Endothelial cell of umbilical vein (primary cell): ENCODE measurements at regions not wholly inside any gene's neighbourhood (a gene's known extent, or its start where the extent isn't known, plus 50 kb on each side); places are given as distances from the start of the nearest gene placed in this dataset.

Experiments used
- BruUV-seq: library from RNA; stranded (reverse); fragments of 400-500 nt; replicated peaks from 2 replicates; lab custom pipeline; 2021; lab: Mats Ljungman, UMichigan
- CTCF ChIA-PET: fragments of 300-600, 350-600 bp; sonication (Branson Sonifier 250); formaldehyde crosslinking; loops from one replicate; lab custom pipeline; 2021; ENCODE audit warnings: antibody characterized with exemption, inconsistent platforms; lab: Charles Lee
- POLR2A ChIA-PET: fragments of 300-600, 350-600 bp; sonication (Branson Sonifier 250); formaldehyde crosslinking; loops from one replicate; lab custom pipeline; 2021; ENCODE audit warnings: antibody characterized with exemption, inconsistent platforms; lab: Charles Lee
- DNase-seq: peaks from one replicate; pipeline ENCODE4 v3.0.0-alpha.2; 2011; ENCODE audit warnings: low read depth, low spot score
- FAIRE-seq: peaks from 2 replicates; lab custom pipeline; 2011; peaks lifted over from hg19 to GRCh38; lab: Jason Lieb, UNC
- H2AFZ ChIP-seq: 2 replicates; pipeline ENCODE4 v1.6.0; 2012; ENCODE audit warnings: low read depth, low read length, control low read depth, inconsistent platforms
- H3K27ac ChIP-seq: 2 replicates; pipeline ENCODE4 v1.5.1; 2011; ENCODE audit warnings: low read depth, mild to moderate bottlenecking, control low read depth, low read length, moderate library complexity; ENCODE audit not compliant: insufficient read depth
- H3K27me3 ChIP-seq, 2 experiments: 2 replicates each; pipeline versions ENCODE4 v1.6.0 to v1.6.1; 2011; ENCODE audit warnings: low read length in 2 of 2, mixed read lengths in 1 of 2; ENCODE audit not compliant: control insufficient read depth in 2 of 2, insufficient read depth in 2 of 2
- H3K36me3 ChIP-seq, 2 experiments: 2 replicates in 1 of 2; 3 replicates in 1 of 2; pipeline ENCODE4 v1.5.1; 2011; ENCODE audit warnings: low read length in 2 of 2, mild to moderate bottlenecking in 1 of 2, moderate library complexity in 1 of 2; ENCODE audit not compliant: control insufficient read depth in 2 of 2, insufficient read depth in 2 of 2; ENCODE audit errors: extremely low read depth in 1 of 2
- H3K4me1 ChIP-seq: 3 replicates; pipeline ENCODE4 v1.5.1; 2011; ENCODE audit warnings: mild to moderate bottlenecking, low read length; ENCODE audit not compliant: control insufficient read depth, insufficient read depth; ENCODE audit errors: extremely low read depth
- H3K4me2 ChIP-seq: 2 replicates; pipeline ENCODE4 v1.6.1; 2011; ENCODE audit warnings: low read length, control low read depth, mixed read lengths; ENCODE audit not compliant: insufficient read depth
- H3K4me3 ChIP-seq, 3 experiments: fragments of 200-600 bp in 1 of 3; sonication (generic), shearing (Covaris generic) in 1 of 3; replicated peaks in 1 of 3; 2 replicates each; pipeline ENCODE4 v1.5.1; 2011 to 2016; ENCODE audit warnings: control low read depth in 3 of 3, low read length in 3 of 3, mild to moderate bottlenecking in 2 of 3, inconsistent platforms in 1 of 3, low read depth in 1 of 3, moderate library complexity in 1 of 3; ENCODE audit not compliant: insufficient read depth in 1 of 3
- H3K79me2 ChIP-seq: 2 replicates; pipeline ENCODE4 v1.6.0; 2012; ENCODE audit warnings: low read length, inconsistent platforms; ENCODE audit not compliant: control insufficient read depth, insufficient read depth
- H3K9ac ChIP-seq: replicated peaks from 2 replicates; pipeline ENCODE3; 2011; ENCODE audit warnings: low read length, control low read depth; ENCODE audit not compliant: insufficient read depth; ENCODE audit errors: extremely low read depth
- H3K9me1 ChIP-seq: replicated peaks from 3 replicates; pipeline ENCODE4 v1.6.0; 2011; ENCODE audit warnings: mild to moderate bottlenecking, low read length; ENCODE audit not compliant: control insufficient read depth, insufficient read depth; ENCODE audit errors: extremely low read depth
- H3K9me3 ChIP-seq: replicated peaks from 2 replicates; pipeline ENCODE4 v1.5.1; 2012; ENCODE audit warnings: low read length, inconsistent platforms; ENCODE audit not compliant: control insufficient read depth, insufficient read depth
- H4K20me1 ChIP-seq: replicated peaks from 2 replicates; pipeline ENCODE3; 2011; ENCODE audit warnings: mild to moderate bottlenecking, low read length; ENCODE audit not compliant: control insufficient read depth, insufficient read depth; ENCODE audit errors: extremely low read depth
- CTCF ChIP-seq, 2 donors: IDR thresholded peaks; 1 replicate in 1 of 2; 2 replicates in 1 of 2; pipeline ENCODE4 v1.5.1; 2011; ENCODE audit warnings: low read length in 2 of 2, mild to moderate bottlenecking in 2 of 2, moderate library complexity in 2 of 2, control low read depth in 1 of 2, inconsistent platforms in 1 of 2, low read depth in 1 of 2; ENCODE audit not compliant: insufficient read depth in 1 of 2; ENCODE audit errors: extremely low read depth in 1 of 2
- EZH2 ChIP-seq: IDR thresholded peaks from 2 replicates; pipeline ENCODE4 v1.6.1; 2012; ENCODE audit warnings: borderline replicate concordance, low read depth, mild to moderate bottlenecking, moderate library complexity, low read length, inconsistent platforms; ENCODE audit not compliant: severe bottlenecking
- FOS ChIP-seq: IDR thresholded peaks from 2 replicates; pipeline ENCODE4 v1.6.1; 2011; ENCODE audit warnings: mild to moderate bottlenecking, low read length, moderate library complexity, borderline replicate concordance; ENCODE audit not compliant: insufficient read depth
- GATA2 ChIP-seq: IDR thresholded peaks from 2 replicates; pipeline ENCODE4 v1.7.0; 2011; ENCODE audit warnings: low read depth, mild to moderate bottlenecking, moderate library complexity, mixed read lengths, low read length; ENCODE audit not compliant: insufficient read length, insufficient read depth
- JUN ChIP-seq: IDR thresholded peaks from 2 replicates; pipeline ENCODE4 v1.6.1; 2011; ENCODE audit warnings: borderline replicate concordance, low read depth; ENCODE audit not compliant: insufficient read length, insufficient read depth
- MAX ChIP-seq: IDR thresholded peaks from 2 replicates; pipeline ENCODE4 v1.6.1; 2011; ENCODE audit not compliant: insufficient read depth, insufficient read length
- MYC ChIP-seq: IDR thresholded peaks from one replicate; pipeline ENCODE4 v1.6.1; 2011; ENCODE audit warnings: mild to moderate bottlenecking, low read depth, low read length
- POLR2A ChIP-seq: IDR thresholded peaks from 2 replicates; pipeline ENCODE4 v1.6.1; 2012; ENCODE audit warnings: low read depth, mild to moderate bottlenecking, control low read depth, low read length
- POLR2AphosphoS5 ChIP-seq: IDR thresholded peaks from 2 replicates; pipeline ENCODE4 v1.6.1; 2012; ENCODE audit warnings: low read depth, mild to moderate bottlenecking, control low read depth, low read length, moderate library complexity; ENCODE audit not compliant: insufficient read depth
- dilution Hi-C: fragments of 300-500 bp; cut with MboI; formaldehyde crosslinking; loops from one replicate; pipeline ENCODE4 v1.15.0; 2019; ENCODE audit warnings: low sequenced_read_pairs; ENCODE audit not compliant: extremely low pct_ligation_motif_present
- intact Hi-C: fragments of 100-400 bp; cut with micrococcal nuclease; formaldehyde crosslinking; loops from one replicate; pipeline ENCODE4 v1.10.0; 2022

GRCh38 chr5:82639393-82640144, 361.4 kb upstream of the RPS23 start:
- ChIA-PET CTCF (interaction anchor here (0.6 to 2.0 kb wide), 3 partner anchors 275 to 860 kb away, joined by 3 to 10 read pairs (median 3); no protein-coding TSS in a partner anchor), POLR2A (no interaction called here)
- no peaks in the 10 kb centered on the region for H3K36me3 ChIP-seq
- BruUV-seq: no TSS peak
- no peak overlapping the region for H3K27ac ChIP-seq
- intact Hi-C loops: loop anchor here (10.0 kb wide), 1 partner anchor 435 kb away; the partner anchor contains the start of genes TMEM167A and XRCC4
- no peak overlapping the region for H3K4me2 ChIP-seq
- H3K79me2 ChIP-seq: no peaks in the 10 kb centered on the region
- H3K27me3 ChIP-seq: no peaks in the 10 kb centered on the region
- H3K9ac ChIP-seq: no peak overlapping the region
- TF ChIP-seq POLR2A (no peak), EZH2 (no peak), CTCF (IDR thresholded peaks at IDR 0.05; ENCODE audit: extremely low read depth in 1 of 2, insufficient read depth in 1 of 2, low read depth in 1 of 2, low read length in 2 of 2) (no peak), JUN (no peak), MYC (no peak), POLR2AphosphoS5 (no peak), MAX (no peak), GATA2 (no peak), FOS (no peak)
- dilution Hi-C loops: no loop called here
- H3K4me1 ChIP-seq: no peaks in the 10 kb centered on the region
- no peaks in the 10 kb centered on the region for H3K9me3 ChIP-seq
- H4K20me1 ChIP-seq: no peaks in the 10 kb centered on the region
- no peaks in the 10 kb centered on the region for H3K9me1 ChIP-seq
- no peak overlapping the region for H2AFZ ChIP-seq
- no peak overlapping the region for H3K4me3 ChIP-seq
- DNase-seq: peak; percentile 30
- FAIRE-seq: no peak
